HG03039 (cell line): ENCODE measurements at regions not wholly inside any gene's neighbourhood (a gene's known extent, or its start where the extent isn't known, plus 50 kb on each side); places are given as distances from the start of the nearest gene placed in this dataset.

ENCODE experiments used
- ATAC-seq: cut with Tn5 transposase; IDR thresholded peaks from one replicate; pipeline ENCODE4 v1.9.1; 2021; ENCODE audit warnings: mild to moderate bottlenecking, moderate library complexity; ENCODE audit not compliant: unreplicated experiment

DNA sequence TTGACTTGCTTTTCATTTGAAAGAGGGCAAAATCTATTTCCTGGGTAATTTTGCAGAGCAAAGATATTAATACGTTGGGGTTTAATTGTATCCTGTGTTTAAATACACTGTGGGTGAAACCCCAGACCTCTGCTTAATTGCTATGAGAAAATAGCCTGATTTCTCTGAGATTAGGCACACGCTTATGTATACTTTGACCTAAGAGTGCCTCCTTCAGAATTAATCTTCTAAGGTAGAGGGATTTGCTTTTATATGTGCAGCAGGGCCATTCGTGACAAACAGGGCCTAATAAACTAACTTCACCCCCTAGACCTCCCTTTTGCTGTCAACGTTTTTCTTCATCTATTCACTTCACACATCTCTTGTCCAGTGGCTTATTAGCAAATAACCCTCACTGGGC is 216.9 kb upstream of the ADGRL2 start:
- no peak for ATAC-seq

DNA sequence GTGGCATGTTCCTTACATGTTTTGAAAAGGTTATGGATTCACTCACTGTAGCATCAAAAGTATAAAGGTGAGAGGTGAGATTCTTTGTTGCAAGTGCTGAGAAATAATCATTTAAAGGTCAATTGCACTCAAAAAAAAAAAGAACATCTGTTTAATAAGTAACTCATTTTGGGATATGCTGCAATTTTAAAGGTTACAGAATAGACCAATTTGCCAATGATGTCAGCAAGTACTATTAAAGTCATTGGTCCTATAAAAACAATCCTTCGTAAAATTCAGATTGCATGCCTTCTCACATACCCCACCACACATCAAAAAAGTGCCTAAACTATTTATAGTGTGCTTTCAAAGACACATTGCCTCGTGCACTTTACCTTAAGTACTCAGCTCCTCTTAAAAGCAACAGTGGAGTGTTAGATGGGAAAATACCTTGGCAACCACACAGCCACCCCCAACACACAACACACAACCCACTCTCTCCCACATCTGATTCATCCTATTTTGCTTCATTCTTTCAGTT is 218.2 kb upstream of the ADGRL2 start:
- no peak for ATAC-seq

DNA sequence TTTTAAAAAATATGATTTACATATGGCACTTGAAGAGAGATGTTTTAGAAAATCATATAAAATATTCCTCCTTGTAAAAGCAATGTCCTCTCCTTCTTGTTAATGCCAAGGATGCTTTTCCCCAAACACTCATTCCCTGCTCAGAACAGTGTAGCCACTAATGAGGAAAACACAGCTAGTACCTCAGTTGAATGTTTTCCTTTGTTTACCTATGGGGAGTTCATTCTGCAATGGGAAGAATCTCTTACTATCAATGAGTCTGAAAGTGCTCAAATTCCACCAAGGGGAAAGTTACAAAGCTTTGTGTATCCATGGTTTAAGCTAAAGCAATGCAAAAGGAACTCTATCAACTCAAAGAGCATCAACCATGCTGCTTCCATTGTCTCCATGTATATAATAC is 221.9 kb upstream of the ADGRL2 start:
- no peak for ATAC-seq

DNA sequence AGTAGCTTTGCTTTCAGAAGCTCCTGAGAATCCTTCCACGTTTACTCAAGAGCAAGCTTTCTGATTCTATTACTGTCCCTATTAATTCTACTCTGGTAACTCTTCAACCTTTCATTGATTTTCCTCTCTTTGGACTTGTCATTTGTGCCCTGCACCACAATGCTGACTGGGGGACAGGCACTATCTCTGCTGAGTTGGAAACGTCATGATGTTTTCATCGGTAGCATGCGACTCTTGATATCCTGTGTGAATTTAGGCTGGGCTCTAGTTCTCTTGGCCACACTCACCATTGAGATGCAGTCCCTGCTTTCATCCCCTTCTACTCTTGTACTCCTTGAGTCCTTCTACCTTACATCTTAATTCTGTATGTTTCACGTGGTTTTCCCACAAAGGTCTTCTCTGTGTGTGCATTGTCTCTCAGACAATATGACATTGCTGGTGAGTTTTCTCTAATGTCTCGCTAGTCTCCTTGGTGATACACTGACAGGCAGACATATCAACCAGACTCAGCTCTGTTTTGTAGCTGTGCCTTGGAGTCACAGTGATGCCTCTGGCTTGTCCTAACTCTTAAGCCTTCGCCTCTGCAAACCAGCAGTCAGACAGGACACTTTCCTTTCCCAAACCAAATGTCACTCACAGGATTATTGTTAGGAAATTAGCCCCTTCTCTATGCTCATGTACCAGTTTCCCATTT is 223.6 kb upstream of the ADGRL2 start:
- ATAC-seq = no peak

DNA sequence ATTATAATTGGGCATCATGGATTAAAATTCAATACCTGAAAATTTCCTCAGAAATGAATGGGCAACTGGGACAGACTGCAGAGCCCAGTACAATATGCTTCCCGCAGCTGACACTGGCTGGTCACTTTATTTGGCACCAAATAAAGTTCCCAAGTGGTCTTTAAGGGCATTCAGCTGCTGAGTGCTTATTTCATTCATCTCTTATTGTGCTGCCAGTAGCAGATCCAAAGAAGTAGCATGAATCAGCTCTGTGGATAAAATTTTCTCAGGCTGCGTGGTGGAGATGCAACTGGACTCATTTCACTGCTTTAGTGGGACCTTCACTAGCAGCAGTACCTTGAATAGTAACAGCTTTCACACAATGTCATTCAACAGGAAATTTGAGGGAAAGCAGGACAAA is 226.3 kb upstream of the ADGRL2 start:
- ATAC-seq = no peak

DNA sequence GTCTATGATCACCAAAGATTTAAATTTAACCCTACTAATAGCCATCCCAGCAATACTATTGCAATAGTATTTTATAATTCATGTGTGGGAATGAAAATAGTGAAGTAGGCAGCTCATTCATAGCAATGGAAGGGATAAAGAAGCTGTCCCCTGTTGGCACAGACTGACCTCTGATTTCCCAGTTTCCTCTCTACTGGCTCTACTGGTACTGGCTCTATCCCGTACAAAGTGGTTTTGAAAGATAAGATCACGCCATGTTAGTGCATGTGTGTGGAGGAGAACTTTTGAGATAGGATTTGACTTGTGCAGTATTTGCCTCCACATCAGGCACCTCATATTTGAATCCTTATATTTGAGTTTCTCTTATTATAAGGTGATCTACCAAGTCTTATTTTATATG is 227.3 kb upstream of the ADGRL2 start:
- no peak for ATAC-seq

DNA sequence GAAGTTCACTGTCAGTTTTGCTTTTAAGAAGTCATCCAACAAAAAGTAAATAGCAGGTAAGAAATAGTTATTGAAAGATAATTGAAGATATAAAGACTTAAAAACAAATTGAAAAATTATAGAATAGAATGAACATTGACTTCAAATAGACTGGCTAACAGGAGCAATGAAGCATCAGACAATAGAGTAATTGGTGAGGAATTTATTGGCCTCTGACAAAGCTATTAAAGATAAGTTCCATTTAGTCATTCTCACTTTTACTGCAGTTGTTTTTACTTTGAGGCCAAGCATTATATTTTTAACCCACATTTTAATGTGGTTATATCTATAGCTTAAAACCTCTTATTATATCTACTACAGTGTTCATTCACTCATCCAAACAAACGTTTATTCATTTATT is 228.8 kb upstream of the ADGRL2 start:
- no peak for ATAC-seq

DNA sequence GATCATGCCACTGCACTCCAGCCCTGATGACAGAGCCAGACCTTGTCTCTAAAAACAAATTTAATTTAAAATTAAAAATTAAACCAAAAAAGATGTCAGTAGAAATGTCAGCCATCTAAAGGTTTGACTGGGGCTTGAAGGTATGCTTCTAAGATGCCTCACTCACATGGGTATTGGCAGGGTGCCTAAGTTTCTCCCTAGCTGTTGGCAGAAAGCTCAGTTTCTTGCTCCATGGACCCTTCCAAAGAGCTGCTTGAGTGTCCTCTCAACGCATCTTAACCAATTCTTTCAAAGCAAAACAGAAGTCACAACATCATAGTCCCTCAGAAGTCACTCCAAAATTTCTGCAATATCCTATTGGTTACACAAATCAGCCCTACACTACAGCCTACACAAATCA is 231.0 kb upstream of the ADGRL2 start:
- ATAC-seq = no peak

DNA sequence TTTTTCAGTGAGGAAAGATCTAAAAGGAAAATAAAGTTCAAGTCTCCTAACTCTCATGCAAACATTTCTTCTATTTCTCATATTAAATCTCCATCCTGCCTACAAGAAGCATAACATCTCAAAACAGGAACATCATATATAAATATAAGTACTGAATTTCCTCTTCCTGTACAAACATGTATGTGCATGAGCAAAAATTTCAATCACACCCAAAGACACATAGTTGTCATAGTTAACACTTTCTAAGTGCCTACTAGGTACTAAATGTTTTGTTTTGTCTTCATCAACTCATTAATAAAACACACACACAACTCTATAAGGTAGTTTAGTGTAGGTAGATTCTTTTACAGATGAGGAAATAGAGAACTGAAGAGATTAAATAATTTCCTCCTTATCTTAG is 237.1 kb upstream of the ADGRL2 start:
- ATAC-seq = no peak

DNA sequence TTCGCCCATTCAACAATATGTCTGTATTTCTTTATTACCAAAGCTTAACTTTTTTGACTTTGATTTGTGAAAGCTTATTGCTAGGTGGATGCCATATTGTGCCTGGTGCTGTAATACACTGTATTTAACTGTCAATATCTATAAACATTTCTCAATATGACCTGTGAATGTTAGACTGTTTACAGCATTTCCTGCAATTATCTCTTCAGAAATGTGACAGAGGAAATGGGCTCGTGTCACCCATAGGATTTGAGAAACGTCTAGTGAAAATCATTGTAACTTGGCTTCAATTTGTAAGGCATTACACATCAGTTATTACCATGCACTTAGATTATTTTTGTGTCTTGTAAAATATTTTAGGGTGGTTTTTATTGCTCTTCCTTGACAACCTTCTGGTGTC is 237.8 kb upstream of the ADGRL2 start:
- no peak for ATAC-seq

DNA sequence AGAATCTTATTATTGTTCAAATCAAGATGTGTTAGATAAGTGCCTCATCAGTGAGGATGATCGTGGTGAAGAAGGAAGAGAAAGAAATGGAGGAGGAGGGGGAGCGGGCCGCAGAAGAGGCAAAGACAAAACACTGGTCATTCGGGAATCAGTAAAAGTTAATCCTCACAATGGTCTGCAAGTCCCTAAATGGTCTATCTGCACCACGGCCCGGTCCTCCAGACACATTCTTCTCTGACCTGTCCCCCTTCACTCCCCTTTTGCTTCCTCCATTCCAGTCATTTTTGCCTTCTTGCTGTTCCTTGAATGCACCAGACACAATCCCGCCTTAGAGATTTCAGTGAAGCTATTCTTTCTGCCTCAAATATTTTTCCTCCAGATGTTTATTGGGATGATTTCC is 240.1 kb upstream of the ADGRL2 start:
- no peak for ATAC-seq

DNA sequence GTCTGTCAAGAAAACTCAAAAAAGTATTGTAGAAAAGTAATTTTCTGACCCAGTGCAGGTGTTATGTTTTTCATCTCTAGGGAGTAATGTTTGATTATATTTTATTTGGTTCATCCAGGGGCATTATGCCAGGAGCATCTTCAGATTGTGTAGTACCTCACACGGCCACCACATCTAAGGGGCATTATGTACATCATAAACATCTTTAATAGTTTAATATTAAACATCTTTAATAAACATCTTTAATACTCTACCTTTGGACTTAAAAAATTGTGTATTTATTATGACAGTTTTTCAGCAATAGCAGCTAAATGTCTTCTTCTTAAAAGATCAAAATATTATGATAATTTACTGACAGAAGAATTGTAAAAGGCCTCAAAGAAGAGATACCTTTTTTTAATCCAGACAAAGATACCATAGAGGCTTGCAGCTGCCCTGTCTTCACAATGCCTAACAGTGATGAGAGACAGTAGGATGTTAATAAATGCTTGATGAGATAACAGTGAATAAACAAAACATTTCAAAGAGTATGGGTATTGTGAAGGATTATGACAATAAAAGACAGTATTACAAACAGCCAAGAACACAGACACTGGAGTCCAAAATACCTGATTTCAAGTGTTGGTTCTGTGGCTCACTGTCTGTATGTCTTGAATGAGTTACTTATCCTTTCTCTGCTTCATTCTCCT is 240.9 kb upstream of the ADGRL2 start:
- ATAC-seq = no peak

DNA sequence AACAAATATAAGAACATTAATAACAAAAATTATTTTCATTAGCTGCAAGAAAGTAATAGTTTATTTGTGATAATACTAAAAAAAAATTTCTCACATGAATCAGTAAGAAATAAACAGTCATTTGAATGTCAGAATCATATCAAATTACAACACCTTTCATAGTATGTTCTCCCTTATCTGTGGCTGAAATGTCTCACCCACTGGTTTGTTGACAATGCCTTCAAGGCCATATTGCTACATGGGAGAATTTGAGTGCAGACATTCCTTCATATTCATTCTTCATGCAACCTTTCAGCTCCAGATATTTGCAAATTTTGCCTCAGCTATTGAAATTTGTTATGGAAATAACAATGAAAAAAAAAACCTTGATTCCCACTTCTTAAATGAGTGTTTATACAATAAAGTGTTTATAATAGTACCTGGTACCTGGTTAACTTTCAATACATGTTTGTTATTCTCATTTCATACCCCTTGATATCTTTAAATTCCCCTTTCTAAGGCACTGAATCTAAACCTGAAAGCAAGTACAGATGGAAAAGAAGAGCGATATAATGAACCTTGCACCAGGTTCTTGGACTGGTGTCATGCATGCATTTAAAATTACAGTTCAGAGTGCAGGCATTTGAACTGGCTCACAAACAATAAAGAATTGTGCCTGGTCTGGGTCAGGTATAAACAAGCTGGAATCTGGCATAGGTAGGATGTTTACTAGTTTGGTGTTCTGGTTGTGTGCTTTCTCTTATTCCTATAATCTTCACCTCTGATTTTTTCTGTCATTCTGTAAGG is 242.2 kb upstream of the ADGRL2 start:
- no peak for ATAC-seq

DNA sequence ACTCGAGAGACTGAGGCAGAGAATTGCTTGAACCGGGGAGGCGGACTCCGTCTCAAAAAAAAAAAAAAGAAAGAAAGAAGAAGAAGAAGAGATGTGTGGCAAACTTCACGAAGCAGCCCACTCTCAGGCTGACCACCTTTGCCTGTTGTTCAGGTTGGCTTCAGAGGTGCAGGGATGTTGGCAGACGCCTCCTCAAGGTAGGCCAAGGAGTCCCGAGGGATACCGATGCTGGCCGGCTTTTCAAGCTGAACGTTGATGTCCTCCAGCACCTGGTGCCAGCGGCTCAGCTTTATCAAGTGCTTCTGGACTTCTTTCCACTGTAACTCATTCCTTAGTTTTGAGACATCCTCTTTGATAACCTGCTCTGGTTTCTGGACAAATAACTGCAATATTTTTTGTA is 243.8 kb upstream of the ADGRL2 start:
- no peak for ATAC-seq

DNA sequence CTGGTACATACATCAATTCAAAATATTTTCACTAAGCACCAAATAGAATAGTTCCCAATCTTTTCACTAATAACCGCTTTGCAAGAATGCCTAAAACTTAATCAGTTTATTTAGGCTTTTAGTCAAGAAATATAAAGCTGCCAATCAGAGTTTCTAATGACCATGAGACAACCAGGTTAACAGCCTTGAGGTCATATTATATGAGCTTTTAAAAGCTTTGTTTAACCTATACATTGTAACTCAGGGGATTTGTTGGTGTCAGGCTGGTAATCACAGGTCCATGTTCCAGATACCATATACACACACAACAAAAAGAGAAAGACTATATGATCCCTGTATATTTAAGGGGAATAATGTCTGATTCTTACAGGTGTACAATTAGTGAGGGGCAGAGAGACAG is 246.2 kb upstream of the ADGRL2 start:
- ATAC-seq = no peak

DNA sequence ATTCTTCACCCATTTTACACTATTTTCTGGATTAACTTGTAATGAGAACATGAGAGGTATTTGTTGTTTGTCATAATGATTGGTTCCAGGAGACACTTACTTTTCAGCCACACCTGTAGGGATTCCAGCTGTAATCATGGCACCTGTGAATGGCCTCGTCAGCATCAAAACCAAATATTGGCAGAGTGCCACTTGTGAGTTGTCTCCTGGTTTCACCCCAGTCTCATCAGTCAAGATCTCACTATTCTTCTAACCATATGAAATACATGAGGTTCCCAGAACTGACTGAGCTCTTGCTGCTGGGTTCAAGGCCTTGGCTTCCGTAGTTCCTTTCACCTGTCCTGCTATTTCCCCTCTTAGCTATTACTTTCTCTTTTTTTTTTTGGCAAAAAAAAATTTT is 246.6 kb upstream of the ADGRL2 start:
- no peak for ATAC-seq

DNA sequence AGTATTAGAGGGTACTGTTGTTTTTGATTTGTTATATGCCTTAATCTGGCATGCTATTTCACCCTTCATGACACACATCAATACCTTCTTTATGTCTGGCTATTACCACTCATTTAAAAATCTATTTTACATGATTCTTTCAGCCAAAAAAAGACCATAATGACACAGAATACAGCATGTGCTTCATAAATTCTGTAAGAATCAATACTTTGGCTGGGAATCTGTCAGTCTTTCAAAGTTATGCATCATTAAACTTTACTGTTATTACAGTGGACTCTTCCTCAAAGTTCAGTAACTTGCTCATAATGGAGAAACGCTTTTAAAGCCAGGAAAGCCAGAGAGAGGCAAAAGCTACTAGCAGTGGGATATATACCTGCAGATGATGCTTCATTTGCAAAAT is 247.2 kb upstream of the ADGRL2 start:
- no peak for ATAC-seq

DNA sequence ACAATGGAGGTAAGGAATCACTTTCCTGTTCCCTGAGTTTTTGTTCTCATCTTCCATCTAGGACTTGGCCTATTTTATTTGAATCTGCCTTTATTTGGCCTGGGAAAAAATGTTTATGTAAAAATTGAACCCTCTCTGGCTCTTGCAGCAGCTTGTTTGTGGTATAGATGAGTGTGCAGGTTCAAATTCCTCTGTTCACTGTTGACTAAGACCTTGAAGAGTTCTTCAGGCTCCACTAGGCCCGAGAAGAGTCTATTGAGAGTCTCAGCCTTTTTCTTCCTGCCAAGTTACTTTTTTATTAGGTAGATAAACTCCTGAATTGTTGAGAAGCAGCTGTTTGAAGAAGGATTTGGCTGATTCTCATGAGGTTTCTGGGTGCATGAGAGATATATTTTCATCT is 248.8 kb upstream of the ADGRL2 start:
- ATAC-seq = no peak

DNA sequence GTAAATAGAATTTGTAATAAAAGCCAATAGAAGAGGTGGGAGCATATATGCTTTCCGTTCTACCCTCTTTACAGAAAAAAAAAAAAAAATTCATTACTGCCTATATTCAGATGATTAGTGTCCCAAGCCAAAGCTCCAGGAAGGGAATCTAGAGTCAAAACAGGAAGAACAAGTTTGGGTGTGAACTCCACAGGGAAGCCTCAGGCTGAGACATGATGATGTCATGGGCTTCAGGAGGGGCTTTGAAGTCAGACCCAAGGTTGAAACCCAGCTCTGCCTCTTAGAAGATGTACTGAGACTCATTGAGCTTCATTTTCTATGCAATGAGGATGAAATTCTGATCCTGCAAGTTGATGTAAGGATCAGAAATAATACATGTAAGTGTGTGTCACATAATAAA is 250.0 kb upstream of the ADGRL2 start:
- no peak for ATAC-seq

DNA sequence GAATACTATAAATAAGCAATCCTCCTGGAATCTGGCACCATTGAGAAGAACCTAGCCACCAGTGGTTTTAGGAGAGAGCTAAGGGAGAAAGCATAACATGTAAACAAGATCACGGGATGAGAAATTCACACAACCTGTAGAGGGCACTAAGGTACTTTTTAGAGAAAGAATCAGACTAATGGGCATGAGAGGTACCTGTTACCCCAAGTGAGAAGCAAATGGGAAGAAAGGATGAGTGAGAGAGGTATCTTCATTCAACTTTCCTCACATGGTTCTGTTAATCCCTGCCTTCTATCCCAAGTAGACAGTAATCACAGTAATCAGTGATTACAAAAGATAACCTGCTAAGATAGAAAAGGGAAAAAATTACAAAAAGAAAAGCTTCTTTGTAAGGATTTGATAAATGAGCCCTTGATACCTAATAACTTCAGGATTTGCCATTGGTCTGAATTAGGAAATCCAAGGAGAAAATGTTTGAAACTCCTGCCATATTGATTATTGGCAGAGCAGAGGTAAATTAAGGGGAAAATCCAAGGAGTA is 251.1 kb upstream of the ADGRL2 start:
- ATAC-seq = peak; percentile 52

DNA sequence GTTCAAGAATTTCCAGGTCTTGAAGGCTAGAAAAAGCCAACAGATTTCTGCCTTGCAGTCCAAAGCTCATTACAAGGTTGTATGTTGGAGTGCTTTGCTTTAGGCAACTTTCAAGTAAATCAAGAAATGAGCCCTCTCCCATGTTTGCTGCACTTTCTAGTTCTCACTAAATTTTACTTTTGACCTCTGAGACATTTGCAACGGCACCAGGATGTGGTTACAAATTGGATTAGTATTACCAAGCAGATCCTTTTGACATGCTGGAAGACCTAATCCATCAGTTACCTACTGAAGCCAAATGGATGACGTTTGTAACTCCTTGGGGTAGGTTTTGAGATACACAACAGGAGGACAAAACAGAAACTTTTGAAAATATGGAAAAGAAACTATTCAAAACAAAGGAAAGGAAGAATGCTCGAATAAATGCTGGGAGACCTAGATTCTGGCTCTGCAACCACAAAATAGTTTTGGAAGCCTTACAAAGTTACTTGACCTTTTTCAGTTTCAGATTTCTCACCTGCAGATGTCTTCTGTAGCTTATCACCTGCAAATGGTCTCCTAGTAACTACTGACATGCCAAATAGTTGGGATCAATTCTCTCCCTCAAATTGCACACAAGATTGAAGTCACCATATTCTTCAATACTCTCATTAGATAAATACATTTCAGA is 251.7 kb upstream of the ADGRL2 start:
- ATAC-seq = peak; percentile 38
